Activated CD4-positive, alpha-beta memory T cell treated with anti-CD3 and anti-CD28 coated beads for 36 hours (primary cell): ENCODE measurements at regions not wholly inside any gene's neighbourhood (a gene's known extent, or its start where the extent isn't known, plus 50 kb on each side); places are given as distances from the start of the nearest gene placed in this dataset.

ENCODE experiments used
- CTCF ChIA-PET: fragments of 350-600 bp; sonication (Branson Sonifier 250); formaldehyde crosslinking; loops from one replicate; lab custom pipeline; 2021; ENCODE audit warnings: antibody characterized with exemption, inconsistent platforms; lab: Charles Lee
- POLR2A ChIA-PET: fragments of 350-600 bp; sonication (Branson Sonifier 250); formaldehyde crosslinking; loops from one replicate; lab custom pipeline; 2021; ENCODE audit warnings: antibody characterized with exemption; lab: Charles Lee
- DNase-seq: peaks from one replicate; pipeline ENCODE4 v3.0.0-alpha.2; 2020
- H3K27ac Mint-ChIP-seq: one replicate; pipeline ENCODE4 v1.8.0; 2021; ENCODE audit warnings: mixed read lengths
- H3K27me3 Mint-ChIP-seq: one replicate; pipeline ENCODE4 v1.8.0; 2021; ENCODE audit warnings: mixed read lengths
- H3K36me3 Mint-ChIP-seq: one replicate; pipeline ENCODE4 v1.8.0; 2021; ENCODE audit warnings: mixed read lengths
- H3K4me1 Mint-ChIP-seq: one replicate; pipeline ENCODE4 v1.8.0; 2021; ENCODE audit warnings: low read depth, mixed read lengths
- H3K4me3 Mint-ChIP-seq: one replicate; pipeline ENCODE4 v1.8.0; 2021; ENCODE audit warnings: mild to moderate bottlenecking, mixed read lengths
- H3K9me3 Mint-ChIP-seq: one replicate; pipeline ENCODE4 v1.8.0; 2021; ENCODE audit warnings: mixed read lengths
- intact Hi-C: fragments of 100-400 bp; cut with micrococcal nuclease; formaldehyde crosslinking; loops from one replicate; pipeline ENCODE4 v1.15.1; 2023

DNA sequence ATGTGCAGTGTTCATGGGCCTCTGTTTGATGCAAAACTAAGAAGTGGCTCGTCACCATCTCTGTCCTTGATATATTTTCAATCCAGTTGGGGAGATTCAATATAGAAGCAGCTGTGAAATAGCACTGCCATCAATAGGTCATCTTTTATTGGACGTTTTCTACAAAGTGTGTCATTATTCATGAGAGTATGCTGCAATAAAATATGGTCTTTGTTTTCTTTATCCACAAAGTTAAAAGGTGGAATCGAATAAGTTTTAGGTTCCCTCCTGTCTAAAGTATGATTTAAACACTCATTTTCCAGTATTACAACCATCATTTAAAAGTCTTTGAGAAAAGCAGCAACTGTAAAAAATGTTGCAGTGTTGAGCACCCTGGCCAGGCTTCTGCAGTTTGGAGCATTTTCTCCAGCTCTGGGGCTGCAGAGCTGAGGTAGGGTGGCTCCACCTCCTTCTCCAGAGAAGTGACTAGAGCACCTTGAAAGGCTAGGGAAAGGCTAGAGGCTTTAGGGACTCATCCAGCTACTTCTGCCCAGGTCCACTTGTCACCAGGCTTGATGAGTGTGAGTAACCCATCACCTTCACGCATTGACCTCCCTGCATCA, 56.5 kb upstream of the DNAH14 start:
- ChIA-PET POLR2A (no interaction called here), CTCF (interaction anchor here (1.3 to 2.0 kb wide), 2 partner anchors 22 kb away, joined by 3 to 5 read pairs; no protein-coding TSS in a partner anchor)
- peaks cover 9% of the 10 kb centered on the region for H3K27me3 Mint-ChIP-seq
- no peaks in the 10 kb centered on the region for H3K36me3 Mint-ChIP-seq
- H3K4me1 Mint-ChIP-seq: no peaks in the 10 kb centered on the region
- no peak for DNase-seq
- no peak overlapping the region for H3K4me3 Mint-ChIP-seq
- no peak overlapping the region for H3K27ac Mint-ChIP-seq
- no peaks in the 10 kb centered on the region for H3K9me3 Mint-ChIP-seq
- intact Hi-C loops: no loop called here

DNA sequence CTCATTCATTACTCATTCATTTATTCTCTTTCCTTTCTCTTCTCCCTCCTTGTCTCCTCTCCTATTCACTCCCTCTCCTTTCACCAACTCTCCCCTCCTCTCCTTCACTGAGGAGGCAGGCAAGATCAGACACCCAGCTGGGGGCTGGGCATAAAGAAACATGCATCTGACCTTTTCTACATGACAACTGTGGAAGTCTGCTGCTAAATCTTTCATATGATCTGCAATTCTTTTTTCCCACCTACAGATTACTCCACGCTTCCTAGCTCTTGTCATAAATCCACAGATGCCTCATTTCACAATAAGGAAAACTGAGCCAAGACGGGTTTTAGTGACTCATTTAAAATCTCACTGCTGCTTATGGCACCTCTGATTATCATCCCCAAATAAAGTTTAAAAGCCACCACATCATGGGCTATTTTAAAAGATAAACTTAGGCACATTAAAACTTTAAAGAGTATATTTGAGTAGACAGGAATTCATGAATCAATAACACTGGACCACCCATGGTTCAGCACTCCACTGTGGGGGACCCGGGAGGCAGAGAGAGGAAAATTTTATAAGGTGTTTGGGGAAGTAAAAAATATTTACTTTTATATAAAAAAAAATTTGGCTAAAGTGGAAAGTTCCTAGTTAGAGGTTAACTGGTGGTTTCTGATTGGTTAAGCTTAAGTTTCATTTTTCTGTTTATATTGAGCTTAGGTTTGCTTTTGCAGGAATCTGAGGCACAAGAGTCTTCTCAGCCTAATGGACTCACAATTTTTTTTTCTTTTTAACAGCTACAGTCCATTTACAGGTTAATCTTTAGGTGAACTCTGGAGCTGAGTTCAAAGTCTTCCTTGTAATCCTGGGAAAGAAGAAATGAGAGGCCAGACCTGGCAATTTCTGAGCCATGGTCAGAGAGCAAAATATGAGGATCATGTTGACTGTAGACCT, 55.8 kb upstream of the DNAH14 start:
- H3K4me3 Mint-ChIP-seq: no peak overlapping the region
- intact Hi-C loops: no loop called here
- no peaks in the 10 kb centered on the region for H3K36me3 Mint-ChIP-seq
- CTCF ChIA-PET: interaction anchor here (1.1 to 1.3 kb wide), 2 partner anchors 21 to 22 kb away, joined by 3 read pairs; no protein-coding TSS in a partner anchor
- no peak for DNase-seq
- no peaks in the 10 kb centered on the region for H3K4me1 Mint-ChIP-seq
- H3K27ac Mint-ChIP-seq: no peak overlapping the region
- H3K9me3 Mint-ChIP-seq: no peaks in the 10 kb centered on the region
- H3K27me3 Mint-ChIP-seq: peaks cover 7% of the 10 kb centered on the region
- POLR2A ChIA-PET: no interaction called here

DNA sequence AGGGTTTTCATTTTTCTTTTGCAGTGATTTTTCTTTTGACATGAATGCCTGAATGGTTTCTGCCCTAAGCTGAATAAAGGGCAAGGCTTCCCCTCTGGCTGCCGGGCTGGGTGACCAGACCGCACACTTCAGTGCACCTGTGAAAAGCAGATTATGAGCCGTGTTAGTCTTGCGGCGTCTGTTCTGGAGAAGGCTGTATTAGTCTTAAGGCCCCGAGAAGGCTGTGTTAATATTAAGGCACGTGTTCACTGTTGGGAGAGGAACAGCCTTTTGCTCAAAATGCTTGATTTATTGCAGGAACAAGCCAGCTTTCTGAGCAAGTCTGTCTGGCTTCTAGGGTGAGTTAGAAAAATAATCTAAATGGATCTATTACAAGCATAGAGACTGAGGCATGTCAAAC, 54.7 kb upstream of the DNAH14 start:
- ChIA-PET CTCF (interaction anchor here (1.1 kb wide), 1 partner anchor 23 kb away, joined by 3 read pairs; no protein-coding TSS in a partner anchor), POLR2A (no interaction called here)
- no peak overlapping the region for H3K27ac Mint-ChIP-seq
- H3K4me1 Mint-ChIP-seq: no peaks in the 10 kb centered on the region
- intact Hi-C loops: no loop called here
- no peak for DNase-seq
- no peaks in the 10 kb centered on the region for H3K36me3 Mint-ChIP-seq
- no peaks in the 10 kb centered on the region for H3K9me3 Mint-ChIP-seq
- no peak overlapping the region for H3K4me3 Mint-ChIP-seq
- H3K27me3 Mint-ChIP-seq: peaks cover 8% of the 10 kb centered on the region

DNA sequence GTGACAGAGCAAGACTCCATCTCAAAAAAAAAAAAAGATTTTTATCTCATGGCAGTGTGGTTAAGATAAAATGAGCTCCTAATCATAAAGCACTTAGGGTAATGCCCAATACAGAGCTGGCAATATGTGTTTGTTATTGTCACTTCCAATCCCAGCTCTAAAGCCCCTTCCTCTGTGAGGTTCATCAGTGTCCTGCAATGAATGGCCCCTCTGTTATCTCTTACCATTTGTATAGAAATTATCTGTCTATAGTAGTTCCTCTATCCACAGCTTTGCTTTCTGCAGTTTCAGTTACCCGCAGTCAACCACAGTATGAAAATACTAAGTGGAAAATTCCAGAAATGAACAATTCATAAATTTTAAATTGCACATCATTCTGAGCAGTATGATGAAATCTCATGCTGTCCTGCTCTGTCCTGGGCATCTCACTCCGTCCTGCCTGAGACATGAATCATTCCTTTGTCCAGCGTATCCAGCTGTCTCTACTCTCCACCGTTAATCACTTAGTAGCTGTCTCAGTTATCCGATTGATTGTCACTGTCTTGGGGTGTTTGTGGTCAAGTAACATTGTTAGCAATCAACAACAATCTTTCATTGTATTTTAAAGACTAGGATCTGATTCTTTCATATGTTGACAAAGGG, 50.2 kb upstream of the DNAH14 start:
- POLR2A ChIA-PET: no interaction called here
- CTCF ChIA-PET: no interaction called here
- Mint-ChIP-seq H3K36me3 (no peaks in the 10 kb centered on the region), H3K27ac (no peak overlapping the region), H3K9me3 (no peaks in the 10 kb centered on the region), H3K27me3 (peaks cover 20% of the 10 kb centered on the region), H3K4me3 (no peak overlapping the region), H3K4me1 (no peaks in the 10 kb centered on the region)
- intact Hi-C loops: no loop called here
- no peak for DNase-seq
